Fibroblast of pulmonary artery (primary cell): ENCODE measurements at regions not wholly inside any gene's neighbourhood (a gene's known extent, or its start where the extent isn't known, plus 50 kb on each side); places are given as distances from the start of the nearest gene placed in this dataset.

ENCODE experiments used
- DNase-seq: peaks from one replicate; pipeline ENCODE4 v3.0.0-alpha.2; 2010; ENCODE audit warnings: low read depth
- H3K4me3 ChIP-seq: replicated peaks from 2 replicates; pipeline ENCODE4 v1.5.1; 2011; ENCODE audit warnings: low read depth, mild to moderate bottlenecking, control low read depth, low read length, moderate library complexity
- TF ChIP-seq, protein P1 (sequence below): IDR thresholded peaks from 2 replicates; pipeline ENCODE4 v1.5.1; 2011; ENCODE audit warnings: mild to moderate bottlenecking, control low read depth, low read length, inconsistent platforms; ENCODE audit errors: missing control alignments

DNA sequence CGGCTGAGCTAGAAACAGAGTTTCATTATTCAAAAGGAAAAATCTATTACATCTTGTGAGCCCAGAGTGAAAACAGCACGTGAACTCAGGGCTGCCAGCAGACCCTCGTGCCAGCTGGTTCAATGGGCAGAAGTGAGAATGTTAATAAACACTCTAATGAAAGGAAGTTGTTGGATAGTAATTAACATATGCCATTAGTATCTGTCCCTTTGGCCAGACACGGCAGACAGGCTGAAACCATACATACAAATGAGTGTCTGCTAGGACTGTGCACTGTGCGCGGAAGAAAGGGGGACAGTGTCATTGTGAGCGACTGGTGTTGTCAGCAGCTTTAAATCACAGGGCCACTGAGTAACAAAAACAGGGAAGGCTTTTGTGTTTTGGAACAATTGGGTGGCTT is 121.9 kb upstream of the TSC22D1 start:
- DNase-seq: no peak
- no peak overlapping the region for H3K4me3 ChIP-seq
- TF ChIP-seq, protein P1, sequence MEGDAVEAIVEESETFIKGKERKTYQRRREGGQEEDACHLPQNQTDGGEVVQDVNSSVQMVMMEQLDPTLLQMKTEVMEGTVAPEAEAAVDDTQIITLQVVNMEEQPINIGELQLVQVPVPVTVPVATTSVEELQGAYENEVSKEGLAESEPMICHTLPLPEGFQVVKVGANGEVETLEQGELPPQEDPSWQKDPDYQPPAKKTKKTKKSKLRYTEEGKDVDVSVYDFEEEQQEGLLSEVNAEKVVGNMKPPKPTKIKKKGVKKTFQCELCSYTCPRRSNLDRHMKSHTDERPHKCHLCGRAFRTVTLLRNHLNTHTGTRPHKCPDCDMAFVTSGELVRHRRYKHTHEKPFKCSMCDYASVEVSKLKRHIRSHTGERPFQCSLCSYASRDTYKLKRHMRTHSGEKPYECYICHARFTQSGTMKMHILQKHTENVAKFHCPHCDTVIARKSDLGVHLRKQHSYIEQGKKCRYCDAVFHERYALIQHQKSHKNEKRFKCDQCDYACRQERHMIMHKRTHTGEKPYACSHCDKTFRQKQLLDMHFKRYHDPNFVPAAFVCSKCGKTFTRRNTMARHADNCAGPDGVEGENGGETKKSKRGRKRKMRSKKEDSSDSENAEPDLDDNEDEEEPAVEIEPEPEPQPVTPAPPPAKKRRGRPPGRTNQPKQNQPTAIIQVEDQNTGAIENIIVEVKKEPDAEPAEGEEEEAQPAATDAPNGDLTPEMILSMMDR: no peak

DNA sequence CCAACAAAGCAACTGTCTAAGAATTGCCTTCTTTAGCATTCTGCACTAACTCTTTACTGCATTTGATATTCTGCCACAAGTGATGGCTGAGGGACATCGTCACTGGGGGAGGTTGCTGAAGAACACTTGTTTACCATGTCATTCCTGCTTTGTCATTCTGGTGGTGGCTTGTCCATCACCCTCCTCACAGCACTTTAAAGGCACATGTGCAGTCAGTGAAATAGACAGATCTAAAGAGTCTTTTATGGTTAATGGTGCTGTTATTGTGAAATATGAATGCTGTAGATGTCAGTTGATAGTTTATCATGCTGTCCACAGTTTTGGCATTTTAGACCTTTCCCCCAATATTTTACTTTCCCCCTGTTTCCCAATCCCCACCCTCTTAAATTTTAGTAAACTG is 120.9 kb upstream of the TSC22D1 start:
- TF ChIP-seq, protein P1: no peak
- no peak overlapping the region for H3K4me3 ChIP-seq
- DNase-seq: no peak

DNA sequence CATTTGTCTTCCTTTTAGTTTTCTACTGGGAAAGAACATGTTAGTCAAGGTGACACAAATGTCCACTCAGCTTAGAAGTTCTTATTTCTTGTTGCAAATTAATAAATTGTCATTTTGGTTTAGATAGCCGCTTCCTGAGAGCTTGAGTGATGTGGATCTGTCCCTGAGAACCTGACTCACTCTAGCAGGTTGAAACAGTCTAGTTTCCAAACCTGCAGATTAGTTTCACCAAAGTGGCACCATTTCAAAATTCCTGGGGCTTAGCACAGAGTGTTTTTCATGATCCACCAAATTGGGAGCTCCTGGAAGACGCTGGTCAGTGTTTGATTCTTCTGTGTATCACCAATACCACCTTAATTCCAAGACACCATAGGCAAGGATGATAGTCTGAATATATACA is 119.4 kb upstream of the TSC22D1 start:
- TF ChIP-seq, protein P1: no peak
- DNase-seq: no peak
- H3K4me3 ChIP-seq: no peak overlapping the region

DNA sequence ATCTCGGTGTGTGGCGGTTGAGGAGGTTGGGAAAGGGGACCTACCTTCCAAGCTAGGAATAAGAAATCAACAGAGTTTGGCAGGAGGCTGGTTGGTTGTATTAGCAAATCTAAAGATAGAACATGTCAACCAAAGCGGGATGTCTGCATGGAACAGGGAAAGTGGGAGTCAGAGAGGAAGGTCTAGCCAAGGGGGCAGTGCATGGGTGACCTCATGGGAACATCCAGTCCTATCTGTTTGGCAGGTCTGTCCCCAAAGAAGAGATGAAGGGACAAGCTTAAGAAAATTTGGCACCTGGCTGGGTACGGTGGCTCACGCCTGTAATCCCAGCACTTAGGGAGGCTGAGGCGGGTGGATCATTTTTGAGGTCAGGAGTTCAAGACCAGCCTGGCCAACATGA is 118.7 kb upstream of the TSC22D1 start:
- DNase-seq: no peak
- TF ChIP-seq, protein P1: no peak
- H3K4me3 ChIP-seq: no peak overlapping the region

DNA sequence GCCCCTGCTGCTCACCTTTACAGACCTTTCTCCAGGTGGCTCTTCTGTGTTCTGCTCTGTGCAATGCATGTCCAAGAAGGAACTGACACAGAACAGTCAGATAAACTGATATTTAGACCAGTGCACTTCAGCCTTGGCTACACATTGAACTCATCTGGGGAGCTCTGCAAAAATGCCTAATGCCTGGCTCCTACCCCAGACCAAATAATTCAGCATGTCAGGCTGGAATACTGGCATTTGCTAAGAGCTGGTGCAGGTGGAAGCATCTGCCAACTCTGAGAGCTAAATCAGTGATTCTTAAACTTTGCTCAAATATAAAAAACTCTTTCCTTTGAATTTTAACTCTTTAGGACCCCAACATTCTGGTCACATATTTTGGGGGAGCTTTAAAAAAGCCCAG is 118.2 kb upstream of the TSC22D1 start:
- H3K4me3 ChIP-seq: no peak overlapping the region
- no peak for DNase-seq
- TF ChIP-seq, protein P1: no peak

DNA sequence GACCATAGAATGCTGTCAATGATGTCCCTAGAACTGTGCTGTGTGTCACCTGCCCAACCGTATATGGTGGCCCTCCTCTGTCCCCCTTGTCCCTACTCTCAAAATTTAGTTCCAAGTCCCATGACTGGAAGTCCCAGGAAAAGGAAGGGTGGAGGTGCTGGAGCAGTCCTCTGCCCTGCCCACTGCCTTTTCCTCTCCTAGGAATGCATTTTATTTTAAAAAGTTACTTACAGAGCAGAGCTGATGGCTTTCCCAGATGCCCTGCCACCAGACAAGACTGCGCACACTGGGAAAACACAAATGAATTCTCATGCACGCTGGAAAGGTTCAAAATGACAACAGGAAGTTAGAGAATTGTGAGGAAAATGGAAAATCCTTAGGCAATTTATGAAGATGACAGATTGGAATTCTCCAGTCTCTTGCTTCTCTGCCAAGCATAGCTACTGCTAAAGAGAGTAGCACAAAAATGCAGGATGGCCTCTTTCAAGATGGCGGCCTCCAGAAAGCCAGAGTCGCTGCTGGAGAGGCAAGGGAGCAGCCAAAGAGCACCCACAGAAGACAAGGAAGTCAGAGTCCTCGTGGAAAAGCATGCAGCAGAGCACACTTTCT is 117.1 kb upstream of the TSC22D1 start:
- no peak overlapping the region for H3K4me3 ChIP-seq
- no peak for DNase-seq

More for the DNA sequence above, 117.1 kb upstream of the TSC22D1 start:
- TF ChIP-seq, protein P1: no peak
